Inflammatory macrophage (primary cell): ENCODE measurements at regions not wholly inside any gene's neighbourhood (a gene's known extent, or its start where the extent isn't known, plus 50 kb on each side); places are given as distances from the start of the nearest gene placed in this dataset.
"Not testable (repeated sequence)": the region's sequence is repeated elsewhere in the genome, so short reads cannot be mapped to it uniquely, and the experiment has no call there.

Experiments
- DNase-seq, 2 donors: peaks; one replicate each; pipeline ENCODE4 v3.0.0-alpha.2; 2020 to 2022

GRCh38 chr13:40344270-40345148, 321.9 kb downstream of the FOXO1 start:
- DNase-seq, result no peak

GRCh38 chr13:40345149-40345514, 321.3 kb downstream of the FOXO1 start:
- DNase-seq, result no peak

- no peak for DNase-seq
Measured at GRCh38 chr13:40345654-40346372, 320.6 kb downstream of the FOXO1 start.

GRCh38 chr13:40346592-40346991, 319.8 kb downstream of the FOXO1 start:
- no peak for DNase-seq

GRCh38 chr13:40348096-40348679, 318.3 kb downstream of the FOXO1 start:
- no peak for DNase-seq

- no peak for DNase-seq
Measured at GRCh38 chr13:40350283-40350992, 316.0 kb downstream of the FOXO1 start.

- DNase-seq, result no peak
Measured at GRCh38 chr13:40351537-40352379, 314.7 kb downstream of the FOXO1 start.

- DNase-seq, result no peak
Measured at GRCh38 chr13:40352380-40352778, 314.1 kb downstream of the FOXO1 start.

GRCh38 chr13:40352802-40353562, 313.5 kb downstream of the FOXO1 start:
- DNase-seq, result no peak

- DNase-seq, result no peak
Measured at GRCh38 chr13:40355126-40355724, 311.2 kb downstream of the FOXO1 start.

- no peak for DNase-seq
Measured at GRCh38 chr13:40356011-40356410, 310.4 kb downstream of the FOXO1 start.

- not testable (repeated sequence) for DNase-seq
Measured at GRCh38 chr13:40356458-40356857, 310.0 kb downstream of the FOXO1 start.

- DNase-seq, result no peak
Measured at GRCh38 chr13:40362502-40362901, 303.9 kb downstream of the FOXO1 start.

- DNase-seq, result no peak
Measured at GRCh38 chr13:40363653-40364052, 302.8 kb downstream of the FOXO1 start.

GRCh38 chr13:40366119-40366518, 300.3 kb downstream of the FOXO1 start:
- no peak for DNase-seq

GRCh38 chr13:40368127-40368891, 298.1 kb downstream of the FOXO1 start:
- no peak for DNase-seq

- no peak for DNase-seq
Measured at GRCh38 chr13:40370661-40371060, 295.8 kb downstream of the FOXO1 start.

GRCh38 chr13:40371531-40372125, 294.8 kb downstream of the FOXO1 start:
- no peak for DNase-seq

- not testable (repeated sequence) for DNase-seq
Measured at GRCh38 chr13:40373608-40374007, 292.8 kb downstream of the FOXO1 start.
